ENCODE measurements at regions not wholly inside any gene's neighbourhood (a gene's known extent, or its start where the extent isn't known, plus 50 kb on each side); places are given as distances from the start of the nearest gene placed in this dataset.
"Not testable (repeated sequence)": the region's sequence is repeated elsewhere in the genome, so short reads cannot be mapped to it uniquely, and the experiment has no call there.

GRCh38 chr7:112937651-112938415 lies 147.6 kb upstream of the TMEM168 start:
- DNase-seq (ENCODE audit: low spot score), result no peak

- DNase-seq (ENCODE audit: low spot score), result no peak
Measured at GRCh38 chr7:112933598-112933997, 143.4 kb upstream of the TMEM168 start.

- DNase-seq (ENCODE audit: low spot score), result no peak
Measured at GRCh38 chr7:112930787-112931186, 140.6 kb upstream of the TMEM168 start.

GRCh38 chr7:112929421-112929820 lies 139.2 kb upstream of the TMEM168 start:
- no peak for DNase-seq (ENCODE audit: low spot score)

- no peak for DNase-seq (ENCODE audit: low spot score)
Measured at GRCh38 chr7:112926018-112926417, 135.8 kb upstream of the TMEM168 start.

- DNase-seq (ENCODE audit: low spot score), result not testable (repeated sequence)
Measured at GRCh38 chr7:112922546-112922945, 132.4 kb upstream of the TMEM168 start.

- DNase-seq (ENCODE audit: low spot score), result not testable (repeated sequence)
Measured at GRCh38 chr7:112916431-112916830, 126.2 kb upstream of the TMEM168 start.

- no peak for DNase-seq (ENCODE audit: low spot score)
Measured at GRCh38 chr7:112908086-112908485, 117.9 kb upstream of the TMEM168 start.

- DNase-seq (ENCODE audit: low spot score), result no peak
Measured at GRCh38 chr7:112907658-112908057, 117.5 kb upstream of the TMEM168 start.

GRCh38 chr7:112905950-112906349 lies 115.8 kb upstream of the TMEM168 start:
- DNase-seq (ENCODE audit: low spot score), result no peak

- no peak for DNase-seq (ENCODE audit: low spot score)
Measured at GRCh38 chr7:112905413-112905812, 115.2 kb upstream of the TMEM168 start.

- DNase-seq (ENCODE audit: low spot score), result peak; percentile 39
Measured at GRCh38 chr7:112898432-112899290, 108.5 kb upstream of the TMEM168 start.

- no peak for DNase-seq (ENCODE audit: low spot score)
Measured at GRCh38 chr7:112897839-112898431, 107.7 kb upstream of the TMEM168 start.

- no peak for DNase-seq (ENCODE audit: low spot score)
Measured at GRCh38 chr7:112896026-112896601, 105.9 kb upstream of the TMEM168 start.

- DNase-seq (ENCODE audit: low spot score), result no peak
Measured at GRCh38 chr7:112892263-112892662, 102.1 kb upstream of the TMEM168 start.

- no peak for DNase-seq (ENCODE audit: low spot score)
Measured at GRCh38 chr7:112891698-112892097, 101.5 kb upstream of the TMEM168 start.

GRCh38 chr7:112889834-112890438 lies 99.7 kb upstream of the TMEM168 start:
- no peak for DNase-seq (ENCODE audit: low spot score)

- DNase-seq (ENCODE audit: low spot score), result no peak
Measured at GRCh38 chr7:112889268-112889667, 99.1 kb upstream of the TMEM168 start.

GRCh38 chr7:112888781-112889180 lies 98.6 kb upstream of the TMEM168 start:
- DNase-seq (ENCODE audit: low spot score), result no peak

GRCh38 chr7:112887976-112888375 lies 97.8 kb upstream of the TMEM168 start:
- no peak for DNase-seq (ENCODE audit: low spot score)

- no peak for DNase-seq (ENCODE audit: low spot score)
Measured at GRCh38 chr7:112887337-112887736, 97.1 kb upstream of the TMEM168 start.

- no peak for DNase-seq (ENCODE audit: low spot score)
Measured at GRCh38 chr7:112886208-112886607, 96.0 kb upstream of the TMEM168 start.

Data from CD4-positive, alpha-beta T cell treated with Interleukin-6 at 100 ng/mL for 8 hours (primary cell).